IMR-90 (cell line): ENCODE measurements at regions not wholly inside any gene's neighbourhood (a gene's known extent, or its start where the extent isn't known, plus 50 kb on each side); places are given as distances from the start of the nearest gene placed in this dataset.

Source experiments
- ATAC-seq: fragments of 200-7000 bp; cut with Tn5 transposase; 2 replicates; pipeline ENCODE4 v1.9.1; 2020; ENCODE audit warnings: low read depth, mild to moderate bottlenecking, moderate library complexity
- BruUV-seq: library from RNA; stranded (reverse); fragments of 400-500 nt; replicated peaks from 2 replicates; lab custom pipeline; 2021; lab: Mats Ljungman, UMichigan
- CTCF ChIA-PET: fragments of 300-600 bp; formaldehyde crosslinking; extraction: SDS; loops from one replicate; lab custom pipeline; 2021; ENCODE audit warnings: antibody characterized with exemption; lab: Yijun Ruan, JAX
- POLR2A ChIA-PET: fragments of 300-600 bp; sonication (Branson Sonifier 250); formaldehyde crosslinking; loops from one replicate; lab custom pipeline; 2022; ENCODE audit warnings: antibody characterized with exemption; ENCODE audit not compliant: unreplicated experiment; lab: Charles Lee
- DNase-seq: peaks from one replicate; pipeline ENCODE4 v3.0.0; 2013
- H2AFZ ChIP-seq: replicated peaks from 2 replicates; pipeline ENCODE3; 2013; ENCODE audit warnings: low read length, mild to moderate bottlenecking; ENCODE audit not compliant: poor library complexity
- H2AK5ac ChIP-seq: 2 replicates; pipeline ENCODE4 v1.6.1; 2013; ENCODE audit warnings: low read depth, low read length, inconsistent platforms
- H2AK9ac ChIP-seq: replicated peaks from 2 replicates; pipeline ENCODE3; 2013; ENCODE audit warnings: mild to moderate bottlenecking, low read depth, low read length, moderate library complexity; ENCODE audit not compliant: poor library complexity
- H2BK120ac ChIP-seq: 2 replicates; pipeline ENCODE4 v1.6.1; 2013; ENCODE audit warnings: low read depth, low read length, inconsistent platforms
- H2BK15ac ChIP-seq: 3 replicates; pipeline ENCODE4 v1.6.1; 2013; ENCODE audit warnings: low read depth, low read length, inconsistent platforms
- H2BK20ac ChIP-seq: 2 replicates; pipeline ENCODE4 v1.6.1; 2013; ENCODE audit warnings: low read depth, mild to moderate bottlenecking, inconsistent platforms, low read length, moderate library complexity
- H2BK5ac ChIP-seq: 2 replicates; pipeline ENCODE4 v1.6.1; 2013; ENCODE audit warnings: mild to moderate bottlenecking, low read depth, low read length, inconsistent platforms; ENCODE audit not compliant: poor library complexity, severe bottlenecking
- H3K14ac ChIP-seq: replicated peaks from 2 replicates; pipeline ENCODE4 v1.6.1; 2013; ENCODE audit warnings: low read depth, low read length, inconsistent platforms
- H3K18ac ChIP-seq: 2 replicates; pipeline ENCODE4 v1.6.1; 2013; ENCODE audit warnings: low read depth, low read length, control low read depth
- H3K23ac ChIP-seq: 2 replicates; pipeline ENCODE4 v1.6.1; 2013; ENCODE audit warnings: low read depth, low read length, inconsistent platforms
- H3K27ac ChIP-seq: 2 replicates; pipeline ENCODE4 v1.5.1; 2013; ENCODE audit warnings: mild to moderate bottlenecking, control low read depth, low read length; ENCODE audit not compliant: insufficient read depth
- H3K27me3 ChIP-seq: 2 replicates; pipeline ENCODE4 v1.6.1; 2013; ENCODE audit warnings: low read length; ENCODE audit not compliant: control insufficient read depth, insufficient read depth
- H3K36me3 ChIP-seq: 2 replicates; pipeline ENCODE4 v1.6.1; 2013; ENCODE audit warnings: low read length, mixed read lengths; ENCODE audit not compliant: control insufficient read depth, insufficient read depth
- H3K4ac ChIP-seq: 2 replicates; pipeline ENCODE4 v1.6.1; 2013; ENCODE audit warnings: low read depth, low read length, inconsistent platforms
- H3K4me1 ChIP-seq: 2 replicates; pipeline ENCODE4 v1.6.1; 2013; ENCODE audit warnings: low read length, mixed read lengths; ENCODE audit not compliant: control insufficient read depth, insufficient read depth
- H3K4me2 ChIP-seq: 2 replicates; pipeline ENCODE4 v1.6.1; 2013; ENCODE audit warnings: low read depth, mild to moderate bottlenecking, control low read depth, low read length, moderate library complexity
- H3K4me3 ChIP-seq: 2 replicates; pipeline ENCODE4 v1.5.1; 2013; ENCODE audit warnings: low read depth, mild to moderate bottlenecking, control low read depth, low read length, moderate library complexity; ENCODE audit not compliant: insufficient read depth
- H3K56ac ChIP-seq: 2 replicates; pipeline ENCODE4 v1.6.1; 2013; ENCODE audit warnings: low read length, inconsistent platforms; ENCODE audit not compliant: insufficient read depth; ENCODE audit errors: extremely low read depth
- H3K79me1 ChIP-seq, 2 experiments: 2 replicates each; pipeline ENCODE4 v1.6.1; 2013; ENCODE audit warnings: low read length in 2 of 2, inconsistent platforms in 1 of 2, low read depth in 1 of 2
- H3K9ac ChIP-seq: 2 replicates; pipeline ENCODE4 v1.6.1; 2013; ENCODE audit warnings: low read depth, low read length, control low read depth
- H3K9me1 ChIP-seq: 2 replicates; pipeline ENCODE4 v1.6.1; 2013; ENCODE audit warnings: low read length, inconsistent platforms; ENCODE audit not compliant: insufficient read depth
- H3K9me3 ChIP-seq: 2 replicates; pipeline ENCODE4 v1.6.1; 2013; ENCODE audit warnings: low read length; ENCODE audit not compliant: control insufficient read depth, insufficient read depth
- H4K20me1 ChIP-seq: 2 replicates; pipeline ENCODE4 v1.6.1; 2013; ENCODE audit warnings: low read length, inconsistent platforms; ENCODE audit not compliant: insufficient read depth
- H4K5ac ChIP-seq: 2 replicates; pipeline ENCODE4 v1.6.1; 2013; ENCODE audit warnings: mild to moderate bottlenecking, low read depth, low read length, control low read depth
- H4K8ac ChIP-seq, 2 experiments: 2 replicates each; pipeline ENCODE4 v1.6.1; 2013; ENCODE audit warnings: low read depth in 2 of 2, low read length in 2 of 2, control low read depth in 1 of 2, inconsistent platforms in 1 of 2
- H4K91ac ChIP-seq: 2 replicates; pipeline ENCODE4 v1.6.1; 2013; ENCODE audit warnings: low read depth, low read length, inconsistent platforms; ENCODE audit not compliant: insufficient read depth
- BHLHE40 ChIP-seq: fragments of 150-350 bp; IDR thresholded peaks from 2 replicates; pipeline ENCODE4 v1.6.1; 2016; ENCODE audit warnings: mild to moderate bottlenecking, low read depth, low read length
- CTCF ChIP-seq: conservative IDR thresholded peaks from 2 replicates; pipeline ENCODE4 v1.5.1; 2012; ENCODE audit warnings: mild to moderate bottlenecking, low read depth, low read length, improper control_type of control experiment
- FOS ChIP-seq: fragments of 150-350 bp; IDR thresholded peaks from 2 replicates; pipeline ENCODE4 v1.6.1; 2016; ENCODE audit warnings: low read depth, low read length
- MAFK ChIP-seq: IDR thresholded peaks from 2 replicates; pipeline ENCODE4 v1.6.1; 2012; ENCODE audit warnings: low read depth, low read length, improper control_type of control experiment
- MXI1 ChIP-seq: IDR thresholded peaks from 2 replicates; pipeline ENCODE4 v1.6.1; 2012; ENCODE audit warnings: low read depth, mild to moderate bottlenecking, low read length, moderate library complexity, borderline replicate concordance
- NFE2L2 ChIP-seq: fragments of 150-350 bp; IDR thresholded peaks from 2 replicates; pipeline ENCODE4 v1.6.1; 2016; ENCODE audit warnings: low read depth, mild to moderate bottlenecking, low read length
- RAD21 ChIP-seq: IDR thresholded peaks from 2 replicates; pipeline ENCODE4 v1.6.1; 2012; ENCODE audit warnings: low read length, improper control_type of control experiment
- RCOR1 ChIP-seq: IDR thresholded peaks from 2 replicates; pipeline ENCODE4 v1.6.1; 2012; ENCODE audit warnings: mild to moderate bottlenecking, low read length, improper control_type of control experiment; ENCODE audit not compliant: insufficient replicate concordance
- SMC3 ChIP-seq: fragments of 150-350 bp; IDR thresholded peaks from 2 replicates; pipeline ENCODE4 v1.6.1; 2016; ENCODE audit warnings: low read depth, mild to moderate bottlenecking, antibody characterized with exemption, low read length, moderate library complexity
- WGBS, 2 experiments: methylation state at CpG; one replicate each; pipeline versions ENCODE4 v1.1.5 to v1.1.7; 2013; ENCODE audit warnings: missing lambda C conversion rate in 2 of 2; ENCODE audit not compliant: insufficient read length in 1 of 2; ENCODE audit errors: extremely low coverage in 2 of 2; 5-methylcytosine and 5-hydroxymethylcytosine counted together
- dilution Hi-C: fragments of 300-500 bp; cut with HindIII; formaldehyde crosslinking; loops from one replicate; pipeline ENCODE4 v1.14.3; 2018; ENCODE audit warnings: low sequenced_read_pairs; ENCODE audit not compliant: unreplicated experiment
- in situ Hi-C: fragments of 300-500 bp; cut with MboI; formaldehyde crosslinking; loops from 3 replicates; pipeline ENCODE4 v1.14.3; 2019; ENCODE audit warnings: low sequenced_read_pairs, inconsistent platforms, mixed read lengths
- intact Hi-C: fragments of 100-400 bp; cut with micrococcal nuclease; formaldehyde crosslinking; loops from 2 replicates; pipeline ENCODE4 v1.10.0; 2022

DNA sequence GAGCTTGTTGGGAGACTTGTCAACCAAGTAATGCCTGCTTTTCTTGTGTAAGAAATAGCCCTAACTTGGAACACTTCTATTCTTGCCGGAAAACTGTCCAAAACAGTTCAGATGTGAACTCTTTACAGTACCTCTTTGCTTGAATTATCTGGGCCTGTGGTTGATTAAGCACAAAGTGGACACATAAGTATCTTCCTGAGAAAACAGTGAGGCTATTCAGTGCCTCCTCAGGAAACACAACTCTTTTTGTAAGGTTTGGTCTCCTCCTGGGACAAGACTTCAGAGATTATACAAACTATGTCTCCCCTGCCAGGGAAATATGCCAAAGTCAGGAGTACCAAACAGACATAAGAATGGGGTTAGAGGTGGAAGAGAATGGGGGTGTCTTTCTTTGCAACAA, 127.7 kb downstream of the LACC1 start:
- no peak overlapping the region for H3K9ac ChIP-seq
- H3K56ac ChIP-seq: no peak overlapping the region
- H4K5ac ChIP-seq: no peak overlapping the region
- H2AFZ ChIP-seq: no peak overlapping the region
- H2BK120ac ChIP-seq: no peak overlapping the region
- no peak overlapping the region for H3K14ac ChIP-seq
- POLR2A ChIA-PET: no interaction called here
- in situ Hi-C loops (no loop called here), dilution Hi-C loops (no loop called here), intact Hi-C loops (no loop called here)
- H3K9me1 ChIP-seq: peaks cover 2% of the 10 kb centered on the region; the same call in 1 of the 2 replicates
- no peaks in the 10 kb centered on the region for H4K20me1 ChIP-seq
- no peak overlapping the region for H3K4ac ChIP-seq
- peaks cover 2% of the 10 kb centered on the region; the same call in 1 of the 2 replicates for H3K27me3 ChIP-seq
- no peak overlapping the region for H3K4me2 ChIP-seq
- DNase-seq: no peak
- no peaks in the 10 kb centered on the region for H3K36me3 ChIP-seq
- no peak overlapping the region for H3K18ac ChIP-seq
- no CpG with 5 or more reads among the region's 1 CpG for WGBS, 2 experiments
- no peak overlapping the region for H4K91ac ChIP-seq
- H3K27ac ChIP-seq: no peak overlapping the region
- CTCF ChIA-PET: no interaction called here
- no peaks in the 10 kb centered on the region for H3K79me1 ChIP-seq
- no peak overlapping the region for H4K8ac ChIP-seq
- TF ChIP-seq MAFK (no peak), SMC3 (no peak), CTCF (no peak), RCOR1 (no peak), MXI1 (no peak), FOS (no peak), RAD21 (no peak), BHLHE40 (no peak), NFE2L2 (no peak)
- no peak overlapping the region for H3K4me3 ChIP-seq
- peaks cover 1% of the 10 kb centered on the region; the same call in 1 of the 2 replicates for H3K4me1 ChIP-seq
- no peak overlapping the region for H3K23ac ChIP-seq
- no peak overlapping the region for H2AK9ac ChIP-seq
- H2BK5ac ChIP-seq: no peak overlapping the region
- ATAC-seq: no peak
- no peak overlapping the region for H2BK15ac ChIP-seq
- H2BK20ac ChIP-seq: no peak overlapping the region
- no TSS peak for BruUV-seq
- peaks cover 2% of the 10 kb centered on the region; the same call in 1 of the 2 replicates for H3K9me3 ChIP-seq
- no peak overlapping the region for H2AK5ac ChIP-seq
